NB4 (cell line): ENCODE measurements at regions not wholly inside any gene's neighbourhood (a gene's known extent, or its start where the extent isn't known, plus 50 kb on each side); places are given as distances from the start of the nearest gene placed in this dataset.
"Not testable (repeated sequence)": the region's sequence is repeated elsewhere in the genome, so short reads cannot be mapped to it uniquely, and the experiment has no call there.

Experiments
- DNase-seq: peaks from one replicate; pipeline ENCODE4 v3.0.0; 2010; ENCODE audit warnings: low read depth
- H3K4me3 ChIP-seq: one replicate; pipeline ENCODE4 v1.5.1; 2011; ENCODE audit warnings: mild to moderate bottlenecking, low read depth, low read length, moderate library complexity
- CTCF ChIP-seq: IDR thresholded peaks from one replicate; pipeline ENCODE4 v1.5.1; 2012; ENCODE audit warnings: low read depth, low read length
- MAX ChIP-seq: IDR thresholded peaks from 2 replicates; pipeline ENCODE4 v1.6.1; 2011; ENCODE audit warnings: low read depth, low read length
- MYC ChIP-seq: IDR thresholded peaks from 2 replicates; pipeline ENCODE4 v1.6.1; 2011; ENCODE audit warnings: low read depth, low read length
- POLR2A ChIP-seq: IDR thresholded peaks from 2 replicates; pipeline ENCODE4 v1.6.1; 2011; ENCODE audit warnings: mild to moderate bottlenecking; ENCODE audit not compliant: insufficient read length; ENCODE audit errors: extremely low read depth

GRCh38 chr15:75770131-75770530, 57.5 kb upstream of the CSPG4 start:
- TF ChIP-seq CTCF (no peak), POLR2A (no peak), MYC (no peak)
- H3K4me3 ChIP-seq, result no peak overlapping the region
- no peak for DNase-seq

GRCh38 chr15:75768526-75768925, 55.9 kb upstream of the CSPG4 start:
- DNase-seq, H3K4me3 ChIP-seq: not testable (repeated sequence)

GRCh38 chr15:75765551-75766305, 53.1 kb upstream of the CSPG4 start:
- H3K4me3 ChIP-seq, DNase-seq: not testable (repeated sequence)

GRCh38 chr15:75764845-75765550, 52.4 kb upstream of the CSPG4 start:
- not testable (repeated sequence) for DNase-seq, H3K4me3 ChIP-seq

- DNase-seq, H3K4me3 ChIP-seq: not testable (repeated sequence)
Observed at GRCh38 chr15:75763635-75764600, 51.3 kb upstream of the CSPG4 start.

GRCh38 chr15:75763137-75763611, 50.5 kb upstream of the CSPG4 start:
- no peak for TF ChIP-seq MYC
- no peak for TF ChIP-seq CTCF
- TF ChIP-seq MAX, result no peak
- no peak for TF ChIP-seq POLR2A
- no peak for DNase-seq

More at GRCh38 chr15:75763137-75763611, 50.5 kb upstream of the CSPG4 start:
- no peak overlapping the region for H3K4me3 ChIP-seq
